ENCODE measurements at regions not wholly inside any gene's neighbourhood (a gene's known extent, or its start where the extent isn't known, plus 50 kb on each side); places are given as distances from the start of the nearest gene placed in this dataset.

- Histone ChIP-seq H3K9ac (ENCODE audit: low read depth, low read length) (no peak overlapping the region), H3K79me2 (ENCODE audit: insufficient read depth, low read length) (no peaks in the 10 kb centered on the region), H3K36me3 (ENCODE audit: insufficient read depth, low read length) (no peaks in the 10 kb centered on the region), H3K4me3 (ENCODE audit: low read depth in 1 of 2, low read length in 2 of 2) (no peak overlapping the region), H3K4me2 (ENCODE audit: insufficient read depth, low read length) (no peak overlapping the region), H4K20me1 (ENCODE audit: insufficient read depth, low read length) (no peaks in the 10 kb centered on the region), H3K9me3 (ENCODE audit: insufficient read depth, low read length, severe bottlenecking) (no peaks in the 10 kb centered on the region), H3K4me1 (ENCODE audit: insufficient read depth, low read length) (no peaks in the 10 kb centered on the region), H3K27me3 (ENCODE audit: insufficient read depth, low read length, poor library complexity) (peaks cover 4% of the 10 kb centered on the region), H2AFZ (ENCODE audit: low read depth, low read length) (no peak overlapping the region), H3K27ac (ENCODE audit: low read length) (no peak overlapping the region)
- ATAC-seq (ENCODE audit: insufficient read depth, low read depth), result no peak
- no peak for TF ChIP-seq EZH2 (IDR thresholded peaks at IDR 0.05; ENCODE audit: borderline replicate concordance, low read depth, low read length, severe bottlenecking)
- TF ChIP-seq, protein P1, sequence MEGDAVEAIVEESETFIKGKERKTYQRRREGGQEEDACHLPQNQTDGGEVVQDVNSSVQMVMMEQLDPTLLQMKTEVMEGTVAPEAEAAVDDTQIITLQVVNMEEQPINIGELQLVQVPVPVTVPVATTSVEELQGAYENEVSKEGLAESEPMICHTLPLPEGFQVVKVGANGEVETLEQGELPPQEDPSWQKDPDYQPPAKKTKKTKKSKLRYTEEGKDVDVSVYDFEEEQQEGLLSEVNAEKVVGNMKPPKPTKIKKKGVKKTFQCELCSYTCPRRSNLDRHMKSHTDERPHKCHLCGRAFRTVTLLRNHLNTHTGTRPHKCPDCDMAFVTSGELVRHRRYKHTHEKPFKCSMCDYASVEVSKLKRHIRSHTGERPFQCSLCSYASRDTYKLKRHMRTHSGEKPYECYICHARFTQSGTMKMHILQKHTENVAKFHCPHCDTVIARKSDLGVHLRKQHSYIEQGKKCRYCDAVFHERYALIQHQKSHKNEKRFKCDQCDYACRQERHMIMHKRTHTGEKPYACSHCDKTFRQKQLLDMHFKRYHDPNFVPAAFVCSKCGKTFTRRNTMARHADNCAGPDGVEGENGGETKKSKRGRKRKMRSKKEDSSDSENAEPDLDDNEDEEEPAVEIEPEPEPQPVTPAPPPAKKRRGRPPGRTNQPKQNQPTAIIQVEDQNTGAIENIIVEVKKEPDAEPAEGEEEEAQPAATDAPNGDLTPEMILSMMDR (IDR thresholded peaks at IDR 0.05; ENCODE audit: borderline replicate concordance, extremely low read depth, low read length, poor library complexity, severe bottlenecking), result no peak
- no peak for DNase-seq
These were observed 388.7 kb downstream of the TNS1 start for GRCh38 chr2:217614096-217614495.

DNA sequence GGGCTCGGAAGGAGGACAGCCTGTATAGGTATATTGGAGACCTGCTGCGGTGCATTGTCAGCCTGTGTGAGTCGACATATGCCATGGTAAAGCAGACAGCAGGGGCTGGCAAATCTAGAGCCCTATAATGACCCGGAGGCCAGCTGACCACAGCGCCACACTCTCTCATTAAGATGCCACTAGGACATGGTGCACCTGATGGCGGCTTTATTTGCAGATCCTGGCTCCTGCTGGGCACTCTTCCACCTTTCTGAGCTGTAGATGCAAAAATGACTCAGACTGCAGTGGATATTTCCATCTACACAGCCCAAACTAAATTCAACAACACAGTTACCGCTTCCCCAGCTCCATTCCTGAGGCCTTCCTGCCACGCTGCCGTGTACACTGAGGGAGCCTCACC lies 389.9 kb downstream of the TNS1 start:
- no peaks in the 10 kb centered on the region for H3K9me3 ChIP-seq (ENCODE audit: insufficient read depth, low read length, severe bottlenecking)
- no peak for TF ChIP-seq EZH2 (IDR thresholded peaks at IDR 0.05; ENCODE audit: borderline replicate concordance, low read depth, low read length, severe bottlenecking)
- TF ChIP-seq, protein P1 (IDR thresholded peaks at IDR 0.05; ENCODE audit: borderline replicate concordance, extremely low read depth, low read length, poor library complexity, severe bottlenecking), result no peak
- no peak for ATAC-seq (ENCODE audit: insufficient read depth, low read depth)
- no peak overlapping the region for H3K9ac ChIP-seq (ENCODE audit: low read depth, low read length)
- no peaks in the 10 kb centered on the region for H3K79me2 ChIP-seq (ENCODE audit: insufficient read depth, low read length)
- no peak for DNase-seq
- no peaks in the 10 kb centered on the region for H4K20me1 ChIP-seq (ENCODE audit: insufficient read depth, low read length)
- H3K36me3 ChIP-seq (ENCODE audit: insufficient read depth, low read length), result no peaks in the 10 kb centered on the region
- no peak overlapping the region for H3K4me3 ChIP-seq (ENCODE audit: low read depth in 1 of 2, low read length in 2 of 2)
- H3K4me2 ChIP-seq (ENCODE audit: insufficient read depth, low read length), result no peak overlapping the region
- no peaks in the 10 kb centered on the region for H3K27me3 ChIP-seq (ENCODE audit: insufficient read depth, low read length, poor library complexity)
- no peak overlapping the region for H2AFZ ChIP-seq (ENCODE audit: low read depth, low read length)
- H3K27ac ChIP-seq (ENCODE audit: low read length), result no peak overlapping the region
- H3K4me1 ChIP-seq (ENCODE audit: insufficient read depth, low read length), result no peaks in the 10 kb centered on the region

DNA sequence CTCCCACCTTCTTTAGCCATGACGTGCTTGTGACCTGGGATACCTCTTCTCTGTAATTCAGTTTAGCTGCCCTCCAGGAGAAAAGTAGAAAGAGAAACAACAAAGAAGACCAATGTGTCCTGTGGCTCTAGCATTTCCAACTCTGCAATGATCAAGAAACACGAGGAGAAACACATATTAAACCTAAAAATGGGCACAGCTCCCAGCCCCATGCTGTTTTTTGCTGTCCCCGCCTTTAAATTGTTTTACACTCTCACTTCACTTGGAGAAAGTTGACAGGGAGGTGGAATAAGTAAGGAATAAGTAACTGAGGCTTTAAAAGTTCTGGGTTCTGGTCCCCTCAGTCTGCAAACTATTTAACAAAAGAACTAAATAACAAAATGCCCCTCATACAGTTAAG lies 390.6 kb downstream of the TNS1 start:
- Histone ChIP-seq H3K27ac (ENCODE audit: low read length) (no peak overlapping the region), H2AFZ (ENCODE audit: low read depth, low read length) (no peak overlapping the region), H3K9ac (ENCODE audit: low read depth, low read length) (no peak overlapping the region), H3K4me2 (ENCODE audit: insufficient read depth, low read length) (no peak overlapping the region), H3K4me3 (ENCODE audit: low read depth in 1 of 2, low read length in 2 of 2) (no peak overlapping the region), H3K79me2 (ENCODE audit: insufficient read depth, low read length) (no peaks in the 10 kb centered on the region), H4K20me1 (ENCODE audit: insufficient read depth, low read length) (no peaks in the 10 kb centered on the region), H3K27me3 (ENCODE audit: insufficient read depth, low read length, poor library complexity) (no peaks in the 10 kb centered on the region), H3K9me3 (ENCODE audit: insufficient read depth, low read length, severe bottlenecking) (no peaks in the 10 kb centered on the region), H3K36me3 (ENCODE audit: insufficient read depth, low read length) (no peaks in the 10 kb centered on the region), H3K4me1 (ENCODE audit: insufficient read depth, low read length) (no peaks in the 10 kb centered on the region)
- no peak for TF ChIP-seq EZH2 (IDR thresholded peaks at IDR 0.05; ENCODE audit: borderline replicate concordance, low read depth, low read length, severe bottlenecking)
- TF ChIP-seq, protein P1 (IDR thresholded peaks at IDR 0.05; ENCODE audit: borderline replicate concordance, extremely low read depth, low read length, poor library complexity, severe bottlenecking), result no peak
- ATAC-seq (ENCODE audit: insufficient read depth, low read depth) (no peak), DNase-seq (no peak)

GRCh38 chr2:217611626-217612127 lies 391.1 kb downstream of the TNS1 start:
- Histone ChIP-seq H3K9me3 (ENCODE audit: insufficient read depth, low read length, severe bottlenecking) (no peaks in the 10 kb centered on the region), H3K4me1 (ENCODE audit: insufficient read depth, low read length) (no peaks in the 10 kb centered on the region), H3K4me3 (ENCODE audit: low read depth in 1 of 2, low read length in 2 of 2) (no peak overlapping the region), H3K36me3 (ENCODE audit: insufficient read depth, low read length) (no peaks in the 10 kb centered on the region), H3K4me2 (ENCODE audit: insufficient read depth, low read length) (no peak overlapping the region), H3K9ac (ENCODE audit: low read depth, low read length) (no peak overlapping the region), H2AFZ (ENCODE audit: low read depth, low read length) (no peak overlapping the region), H3K27me3 (ENCODE audit: insufficient read depth, low read length, poor library complexity) (no peaks in the 10 kb centered on the region), H4K20me1 (ENCODE audit: insufficient read depth, low read length) (no peaks in the 10 kb centered on the region), H3K27ac (ENCODE audit: low read length) (no peak overlapping the region), H3K79me2 (ENCODE audit: insufficient read depth, low read length) (no peaks in the 10 kb centered on the region)
- TF ChIP-seq, protein P1 (IDR thresholded peaks at IDR 0.05; ENCODE audit: borderline replicate concordance, extremely low read depth, low read length, poor library complexity, severe bottlenecking), result no peak
- no peak for TF ChIP-seq EZH2 (IDR thresholded peaks at IDR 0.05; ENCODE audit: borderline replicate concordance, low read depth, low read length, severe bottlenecking)
- ATAC-seq (ENCODE audit: insufficient read depth, low read depth) (no peak), DNase-seq (no peak)
